Right ventricle myocardium inferior (tissue), 1 donor: ENCODE measurements at regions not wholly inside any gene's neighbourhood (a gene's known extent, or its start where the extent isn't known, plus 50 kb on each side); places are given as distances from the start of the nearest gene placed in this dataset.
"Not testable (repeated sequence)": the region's sequence is repeated elsewhere in the genome, so short reads cannot be mapped to it uniquely, and the experiment has no call there.

Experiments
- ATAC-seq: fragments of 200-7000 bp; cut with Tn5 transposase; one replicate; pipeline ENCODE4 v1.9.1; 2020; ENCODE audit warnings: mild to moderate bottlenecking, moderate library complexity
- DNase-seq: peaks from one replicate; pipeline ENCODE4 v3.0.0; 2021; ENCODE audit errors: missing footprints
- intact Hi-C: fragments of 100-400 bp; cut with DNase I; formaldehyde crosslinking; loops from one replicate; pipeline ENCODE4 v1.11.0; 2022
- donor health status: DM: no; HTN: yes; CAD: no; lungs with severe emphysema.

DNA sequence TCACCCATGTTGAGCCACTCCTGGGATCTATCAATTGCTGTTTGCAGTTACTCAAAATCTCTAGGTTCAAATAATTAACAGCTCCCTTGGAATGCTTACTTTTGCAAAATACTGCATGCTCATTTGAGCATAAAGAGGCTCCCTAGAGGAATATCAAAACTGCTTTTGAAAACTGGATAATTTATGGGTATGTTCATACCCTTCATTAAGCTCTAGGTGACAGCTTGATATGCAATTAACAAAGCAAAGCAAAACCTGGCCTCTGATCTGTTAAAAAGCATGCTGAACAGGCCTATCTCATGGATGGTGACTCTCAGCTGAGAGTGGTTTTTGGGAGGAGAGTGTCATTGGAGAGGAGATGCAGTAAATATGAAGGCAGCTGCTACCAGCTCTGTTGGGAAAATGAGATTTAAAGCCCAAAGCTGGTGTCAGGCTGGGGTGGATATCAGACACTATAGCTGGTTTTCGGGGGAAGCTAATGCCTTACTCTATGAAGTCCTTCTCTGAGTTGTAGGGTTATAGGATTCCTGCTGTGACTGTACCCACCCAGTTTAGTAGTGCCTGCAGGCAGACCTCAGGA, 110.9 kb downstream of the RASSF10 start:
- intact Hi-C loops = loop anchor here (10.0 kb wide), 1 partner anchor 125 kb away; no protein-coding TSS in a partner anchor
- ATAC-seq = no peak
- no peak for DNase-seq

DNA sequence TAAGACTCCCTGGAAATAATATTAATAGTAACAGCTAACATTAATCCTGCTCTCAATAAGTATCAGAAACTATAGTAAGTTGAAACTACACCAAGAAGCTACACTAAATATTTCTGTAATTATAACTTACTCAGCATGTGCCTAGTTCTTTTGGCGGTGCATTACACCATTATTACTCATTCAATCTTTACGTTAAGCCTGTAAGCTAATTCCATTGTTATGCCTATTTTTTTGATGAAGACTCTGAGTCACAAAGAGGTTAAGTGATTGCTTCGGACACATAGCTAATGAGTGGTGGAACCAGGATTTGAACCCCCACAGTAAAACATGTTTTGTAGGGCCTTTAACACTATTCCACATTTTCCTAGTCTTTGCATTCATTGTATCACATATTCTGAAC, 111.6 kb downstream of the RASSF10 start:
- DNase-seq (no peak), ATAC-seq (no peak)
- intact Hi-C loops = no loop called here

DNA sequence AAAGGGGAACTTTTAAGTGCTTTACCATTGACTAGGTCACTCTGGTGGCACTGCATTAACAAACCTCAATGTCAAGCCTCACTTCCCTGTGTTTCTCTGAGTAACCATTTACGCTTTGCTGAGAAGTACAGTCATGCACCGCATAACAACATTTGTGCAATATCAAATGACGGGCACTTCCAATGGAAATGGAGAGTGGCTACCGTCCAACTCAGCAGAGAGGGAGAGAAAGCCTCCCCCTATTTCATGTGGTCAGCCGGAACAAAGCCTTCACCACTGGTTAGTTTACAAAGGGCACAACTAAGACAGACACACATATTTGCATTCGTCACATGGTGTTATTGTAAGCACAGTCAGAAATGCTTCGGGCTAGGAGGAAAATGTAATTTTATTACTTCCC, 117.3 kb downstream of the RASSF10 start:
- ATAC-seq = no peak
- intact Hi-C loops = no loop called here

DNA sequence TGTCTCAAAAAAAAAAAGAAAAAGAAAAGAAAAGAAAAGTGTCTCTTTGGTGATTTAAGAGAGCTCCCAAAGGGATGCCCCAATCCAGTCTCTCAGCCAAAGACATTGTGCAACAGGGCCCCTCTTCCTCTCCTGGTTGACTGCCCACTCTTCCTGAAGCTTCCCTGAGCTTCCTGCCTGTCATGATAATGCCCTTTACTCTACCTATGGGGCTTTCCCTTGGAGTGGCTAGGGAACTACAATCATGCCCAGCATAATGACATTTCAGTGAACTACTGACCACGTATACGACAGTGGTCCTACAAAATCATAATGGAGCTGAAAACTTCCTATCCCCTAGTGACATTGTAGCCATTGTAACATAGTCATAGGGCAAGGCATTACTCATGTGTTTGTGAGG, 118.0 kb downstream of the RASSF10 start:
- no peak for ATAC-seq
- DNase-seq = no peak
- intact Hi-C loops = no loop called here

More for the DNA sequence above, 117.3 kb downstream of the RASSF10 start:
- DNase-seq = no peak

DNA sequence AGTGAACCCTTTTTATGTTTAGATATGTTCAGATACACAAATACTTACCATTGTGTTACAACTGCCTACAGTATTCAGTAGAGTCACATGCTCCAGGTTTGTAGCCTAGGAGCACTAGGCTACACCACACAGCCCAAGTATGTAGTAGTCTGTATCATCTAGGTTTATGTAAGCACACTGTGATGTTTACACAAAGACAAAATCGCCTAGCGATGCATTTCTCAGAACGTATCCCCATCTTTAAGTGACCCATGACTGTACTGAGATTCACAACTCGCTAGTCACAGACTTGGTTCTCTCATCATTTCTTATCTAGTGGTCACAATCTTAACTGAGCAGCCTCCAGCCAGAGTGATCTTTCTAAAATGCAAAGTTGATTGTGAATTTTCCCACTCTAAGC, 119.2 kb downstream of the RASSF10 start:
- intact Hi-C loops = no loop called here
- DNase-seq = no peak
- no peak for ATAC-seq

DNA sequence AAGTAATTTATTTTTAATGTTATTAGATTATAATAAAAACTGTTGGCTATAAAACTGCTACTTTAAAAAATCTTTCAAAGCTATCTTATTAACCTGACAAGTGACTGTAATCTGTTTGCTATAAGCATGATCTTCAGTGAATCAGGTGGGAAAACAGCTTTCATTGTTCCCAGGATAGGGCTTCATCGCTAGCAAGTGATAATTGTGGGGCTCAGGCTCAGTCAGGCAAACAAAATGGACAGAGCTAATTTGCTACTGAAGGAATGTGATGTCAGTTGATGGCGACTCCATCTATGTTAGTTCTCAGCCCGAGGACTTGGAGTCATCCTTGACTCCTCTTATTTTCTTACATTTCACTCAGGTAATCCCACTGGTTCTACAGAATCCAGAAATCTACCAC, 125.0 kb downstream of the RASSF10 start:
- DNase-seq (no peak), ATAC-seq (no peak)
- intact Hi-C loops = no loop called here

DNA sequence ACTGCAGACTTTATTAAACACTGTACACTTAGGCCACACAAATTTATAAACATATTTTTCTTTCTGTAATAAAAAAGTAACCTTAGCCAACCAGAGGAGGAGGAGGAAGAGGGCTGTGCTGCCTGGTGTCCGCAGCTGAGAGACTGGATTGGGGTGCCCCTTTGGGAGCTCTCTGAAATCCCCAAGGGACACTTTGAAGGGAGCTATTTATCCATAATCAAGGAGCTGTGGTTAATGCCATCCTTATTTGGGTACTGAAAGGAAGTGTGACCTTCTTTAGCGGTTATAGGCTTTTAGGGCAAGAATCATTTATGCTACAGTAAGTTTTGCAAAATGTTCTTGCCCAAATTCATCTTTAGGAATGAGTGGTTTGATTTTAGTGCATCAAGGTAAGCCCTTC, 125.8 kb downstream of the RASSF10 start:
- no peak for ATAC-seq
- DNase-seq = no peak
- intact Hi-C loops = no loop called here

DNA sequence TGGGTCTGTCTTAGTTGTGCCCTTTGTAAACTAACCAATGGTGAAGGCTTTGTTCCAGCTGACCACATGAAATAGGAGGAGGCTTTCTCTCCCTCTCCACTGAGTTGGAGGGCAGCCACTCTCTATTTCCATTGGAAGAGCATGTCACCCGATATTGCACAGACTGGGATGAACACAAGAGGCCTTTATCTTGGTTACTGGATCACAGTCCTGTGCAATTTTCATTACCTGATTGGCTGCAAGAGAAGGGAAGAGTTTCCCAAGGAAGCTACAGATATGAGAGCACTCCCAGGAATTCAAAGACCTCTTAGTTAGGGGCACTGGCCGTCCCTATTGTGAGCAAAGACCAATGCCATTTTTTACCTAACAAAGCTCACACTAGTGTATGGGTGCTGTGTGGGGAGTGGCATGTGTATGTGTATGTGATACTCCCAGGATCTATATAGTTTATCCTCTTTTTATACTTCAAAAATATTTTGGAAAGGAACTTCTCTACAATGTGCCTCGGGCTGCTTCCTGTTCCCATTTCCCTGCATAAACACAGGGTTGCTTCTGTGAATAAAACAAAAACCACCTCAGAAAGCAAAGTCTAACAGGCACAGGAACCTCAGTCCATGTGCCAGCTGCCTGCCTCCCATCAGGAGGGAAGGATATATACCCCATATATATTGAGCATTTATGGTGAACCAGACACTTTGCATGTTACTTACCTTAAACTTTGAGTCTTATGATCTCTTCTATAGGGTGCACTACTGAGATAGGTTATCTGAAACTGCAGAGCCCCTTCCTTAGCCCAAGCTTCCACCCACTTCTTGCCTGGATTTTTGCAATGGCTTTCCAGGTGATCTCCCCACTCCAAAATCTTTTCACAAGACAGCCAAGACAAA, 126.5 kb downstream of the RASSF10 start:
- DNase-seq (no peak), ATAC-seq (no peak)
- intact Hi-C loops = no loop called here

DNA sequence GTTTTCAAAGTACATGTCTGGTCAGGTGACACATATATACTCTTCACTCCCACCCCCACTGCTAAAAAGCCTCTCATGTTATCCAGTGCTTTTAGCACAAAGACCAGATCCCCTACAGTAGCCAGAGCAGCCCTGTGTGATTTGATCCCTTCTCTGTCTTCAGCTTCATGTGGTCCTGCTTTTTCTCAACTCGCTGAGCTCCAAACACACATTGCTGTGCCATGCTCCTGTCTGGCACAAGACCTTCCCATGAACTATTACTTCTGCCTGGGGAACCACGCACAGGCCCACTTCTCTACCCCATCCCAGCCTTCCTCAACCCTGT, 127.1 kb downstream of the RASSF10 start:
- ATAC-seq (no peak), DNase-seq (no peak)
- intact Hi-C loops = no loop called here

DNA sequence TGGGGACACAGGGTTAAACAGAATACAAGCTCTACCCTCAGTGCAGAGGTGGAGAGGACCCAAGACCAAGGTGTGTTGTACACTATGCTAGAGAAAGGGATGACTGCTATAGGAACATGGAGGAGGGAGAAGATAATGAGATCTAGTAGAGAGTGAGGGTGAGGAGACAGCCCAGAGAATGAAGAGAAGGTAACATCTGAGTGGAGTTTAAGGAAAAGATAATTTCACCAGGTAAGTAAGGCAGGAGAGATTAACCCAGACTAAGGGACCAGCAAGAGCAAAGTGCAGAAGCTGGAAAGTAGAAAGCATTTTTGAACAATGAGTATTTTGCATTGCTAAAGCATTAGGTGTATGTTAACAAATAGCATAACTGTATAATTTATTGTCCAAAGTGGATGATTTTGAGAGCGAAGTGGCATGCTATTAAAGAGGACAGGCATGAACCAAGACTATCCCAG, 128.8 kb downstream of the RASSF10 start:
- no peak for DNase-seq
- ATAC-seq = no peak
- intact Hi-C loops = no loop called here

DNA sequence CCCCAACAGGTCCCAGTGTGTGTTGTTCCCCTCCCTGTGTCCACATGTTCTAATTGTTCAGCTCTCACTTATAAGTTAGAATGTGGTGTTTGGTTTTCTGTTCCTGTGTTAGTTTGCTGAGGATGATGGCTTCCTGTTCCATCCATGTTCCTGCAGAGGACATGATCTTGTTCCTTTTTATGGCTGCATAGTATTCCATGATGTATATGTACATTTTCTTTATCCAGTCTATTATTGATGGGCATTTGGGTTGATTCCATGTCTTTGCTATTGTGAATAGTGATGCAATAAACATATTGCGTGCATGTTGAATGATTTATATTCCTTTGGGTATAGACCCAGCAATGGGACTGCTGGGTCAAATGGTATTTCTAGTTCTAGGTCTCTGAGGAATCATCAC, 130.0 kb downstream of the RASSF10 start:
- ATAC-seq, DNase-seq, intact Hi-C loops: not testable (repeated sequence)

DNA sequence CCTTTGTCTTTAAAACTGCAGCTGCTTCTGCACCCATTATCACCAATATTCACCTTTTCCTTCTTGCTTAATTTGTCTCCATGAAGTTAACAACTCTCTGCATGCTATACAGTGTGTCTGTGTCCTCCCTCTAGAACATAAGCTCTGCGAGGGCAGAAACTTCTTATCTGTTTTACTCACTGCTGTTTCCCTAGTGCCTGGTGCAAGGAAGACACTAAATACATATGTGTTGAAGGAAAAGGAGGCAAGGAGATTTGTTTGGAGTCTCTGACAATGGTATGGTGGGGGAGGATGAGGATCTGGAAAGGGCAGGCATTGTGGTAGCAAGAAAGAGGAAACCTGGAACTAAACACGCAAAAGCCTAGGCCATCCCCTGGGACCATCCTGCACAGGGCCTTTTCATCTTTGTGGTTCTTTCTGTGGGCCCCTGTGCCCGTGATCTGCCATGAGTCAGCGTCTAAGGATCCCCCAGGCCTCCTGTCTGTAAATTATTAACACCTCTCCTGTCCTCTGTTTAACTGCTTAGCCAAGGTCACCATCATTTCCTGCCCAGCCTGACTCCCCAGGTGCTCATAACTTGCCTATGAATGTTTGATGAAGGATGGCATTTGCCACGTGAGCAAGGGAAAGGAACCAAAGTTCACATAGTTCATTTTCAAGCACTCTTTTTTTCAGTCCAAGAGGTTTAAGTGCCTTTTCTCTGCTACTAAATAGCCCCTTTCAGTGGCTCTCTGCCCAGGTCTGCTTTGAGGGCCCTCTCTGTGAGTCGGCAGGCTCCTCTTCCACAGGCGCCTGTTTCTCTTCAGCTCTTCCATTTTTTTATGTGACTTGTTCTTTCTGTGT, 131.1 kb downstream of the RASSF10 start:
- ATAC-seq (no peak), DNase-seq (no peak)
- intact Hi-C loops = no loop called here

DNA sequence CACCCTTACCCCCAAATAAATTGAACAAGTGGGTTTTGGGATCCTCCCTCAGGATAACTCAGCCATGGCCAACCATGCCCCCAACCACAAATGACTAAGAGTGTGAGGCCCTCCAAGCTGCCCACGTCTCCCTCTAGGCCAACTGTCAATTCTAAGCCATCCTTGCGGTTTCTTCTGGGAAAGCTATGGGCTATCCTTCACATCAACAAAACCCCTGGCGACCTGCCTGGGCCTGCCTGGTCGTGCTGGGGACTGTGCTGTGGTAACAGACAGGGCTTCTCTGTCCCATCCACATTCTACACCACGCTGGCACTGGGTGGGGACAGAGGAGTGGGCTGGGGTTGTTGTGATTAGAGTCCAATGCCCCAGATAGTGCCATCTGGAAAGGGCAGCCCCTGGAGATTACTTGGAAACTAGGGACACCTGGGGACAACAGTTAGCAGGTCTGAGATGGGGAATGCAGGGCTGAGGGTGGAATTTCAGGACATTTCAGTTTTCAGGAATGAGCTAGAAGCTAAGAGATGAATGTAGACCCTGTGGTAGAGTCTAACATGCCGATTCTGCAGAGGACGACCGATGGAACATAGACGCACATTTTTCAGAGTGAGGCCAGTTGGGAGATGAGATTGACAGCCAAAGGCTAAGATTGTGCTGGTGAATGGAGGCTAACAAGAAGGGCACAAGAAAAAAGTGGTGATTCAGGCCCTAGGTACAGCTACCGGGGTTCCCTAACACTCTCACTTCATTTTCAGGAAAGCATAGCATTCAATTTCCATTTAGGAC, 131.9 kb downstream of the RASSF10 start:
- ATAC-seq (no peak), DNase-seq (no peak)
- intact Hi-C loops = no loop called here

DNA sequence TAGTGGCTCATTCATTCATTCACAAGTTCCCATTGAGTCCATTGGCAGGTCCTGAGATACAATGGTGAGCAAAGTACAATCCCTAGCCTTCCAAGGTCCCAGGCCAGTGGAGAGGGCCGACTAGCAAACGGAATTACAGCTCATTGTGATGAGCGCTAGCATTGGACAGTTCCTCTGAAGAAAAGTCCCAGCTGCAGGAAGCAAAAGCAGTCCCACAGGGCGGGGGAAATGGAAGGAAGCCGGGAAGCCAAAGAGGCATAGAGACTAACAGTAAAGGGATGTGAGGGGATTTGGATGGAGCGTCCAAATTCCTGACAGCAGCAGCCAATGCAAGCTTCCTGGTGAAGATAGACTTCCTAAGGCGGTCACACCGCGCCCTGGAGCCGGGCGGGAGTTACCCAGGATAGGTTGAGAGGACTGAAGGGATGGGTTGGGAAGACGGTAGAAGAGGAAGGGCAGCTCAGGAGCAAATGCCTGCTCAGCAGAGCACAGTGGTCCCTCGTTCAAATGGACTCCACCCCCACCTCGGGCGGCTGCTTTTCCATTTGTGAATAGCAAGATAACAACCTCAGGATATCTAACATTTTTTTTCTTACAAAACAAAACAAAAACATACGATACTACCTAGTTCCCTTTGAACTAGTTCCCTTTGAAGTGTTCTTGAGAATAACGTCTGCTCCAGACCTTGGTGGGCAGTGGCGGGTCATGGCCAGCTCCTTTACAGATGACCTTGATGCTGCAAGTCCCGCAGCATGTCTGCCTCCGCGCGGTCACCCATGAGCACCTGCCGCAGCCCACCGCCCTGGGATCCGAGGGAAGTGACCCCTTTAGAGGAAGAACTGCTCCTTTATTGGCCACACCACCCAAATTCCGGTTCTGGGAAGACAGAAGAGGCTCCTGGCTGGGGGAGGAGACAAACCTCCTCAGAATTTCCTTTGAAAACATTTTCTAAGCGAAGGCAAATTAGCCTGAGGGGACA, 132.9 kb downstream of the RASSF10 start:
- no peak for DNase-seq
- intact Hi-C loops = no loop called here
- no peak for ATAC-seq

DNA sequence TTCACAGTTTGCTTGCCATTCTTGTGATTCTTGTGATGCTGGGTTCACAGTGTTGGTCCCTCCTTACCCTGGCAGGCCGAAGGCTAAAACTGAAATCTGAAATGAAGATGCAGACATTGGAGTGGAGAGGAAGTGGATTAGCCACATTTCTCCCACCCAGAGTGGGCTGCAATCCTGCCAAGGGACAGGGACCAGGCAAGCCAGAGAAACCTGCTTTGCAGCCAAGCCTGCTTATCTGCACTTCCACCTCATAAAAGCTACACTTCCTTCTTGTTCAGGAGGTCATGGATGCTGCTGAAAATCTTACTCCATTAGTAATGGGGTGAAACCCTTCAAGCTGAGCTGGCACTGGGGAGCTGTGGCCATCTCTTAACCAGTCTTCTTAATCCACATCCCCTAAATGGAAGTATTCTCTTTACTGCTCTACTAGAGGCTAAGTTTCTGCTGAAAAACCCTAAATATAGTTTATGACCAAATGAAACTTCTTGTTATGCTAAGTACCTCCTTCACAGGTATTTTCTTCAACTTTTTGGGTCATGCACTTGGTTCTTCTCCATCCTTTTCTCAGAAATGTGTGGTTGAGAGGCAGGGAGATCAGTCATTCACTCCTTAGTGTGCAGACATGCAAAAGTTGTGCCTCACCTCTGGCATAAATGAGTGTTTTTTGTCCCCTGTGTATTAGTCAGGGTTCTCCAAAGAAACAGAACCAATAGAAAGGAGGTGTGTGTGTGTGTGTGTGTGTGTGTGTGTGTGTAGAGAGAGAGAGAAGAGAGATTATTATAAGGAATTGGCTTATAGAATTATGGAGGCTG, 133.9 kb upstream of the BMAL1 start:
- intact Hi-C loops = no loop called here

DNA sequence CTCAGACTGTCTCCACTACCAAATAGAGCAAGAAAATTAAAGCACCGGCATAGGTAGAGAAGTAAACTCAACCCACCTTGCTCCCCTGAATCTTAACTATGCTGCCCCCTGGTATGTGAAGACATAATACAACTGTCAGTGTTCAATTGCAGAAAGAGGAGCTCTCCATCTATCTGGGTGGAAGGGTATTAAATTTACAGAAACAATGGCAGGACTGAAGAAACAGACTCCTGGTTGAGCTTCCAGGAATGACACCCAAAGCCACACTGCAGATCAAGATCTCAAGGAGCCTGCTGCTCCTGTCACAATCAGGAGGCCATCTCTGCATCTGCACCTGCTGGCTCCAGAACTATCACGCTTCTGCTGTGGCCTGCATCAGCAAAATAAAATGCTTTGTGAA, 132.1 kb upstream of the BMAL1 start:
- intact Hi-C loops = no loop called here
- ATAC-seq (no peak), DNase-seq (no peak)

More for the DNA sequence above, 133.9 kb upstream of the BMAL1 start:
- DNase-seq = no peak
- ATAC-seq = no peak

DNA sequence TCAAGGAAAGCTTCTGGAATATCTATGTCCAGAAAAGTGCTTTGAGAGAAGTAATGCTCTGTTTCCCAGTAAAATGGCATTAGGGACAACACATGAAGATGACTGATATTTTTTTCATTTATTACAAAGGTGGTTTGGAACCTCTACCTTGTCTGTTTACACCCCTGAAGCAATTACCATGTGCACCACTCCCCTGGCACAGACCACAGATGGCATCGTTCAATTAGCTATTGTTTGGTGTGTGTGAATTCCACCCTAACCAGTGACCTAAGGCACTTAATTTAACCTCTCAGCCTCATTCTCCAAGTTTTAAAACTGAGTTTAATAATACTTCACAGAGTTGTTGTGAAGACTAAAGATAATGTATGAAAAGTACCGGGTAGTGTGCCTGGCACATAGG, 127.6 kb upstream of the BMAL1 start:
- DNase-seq = no peak
- ATAC-seq = no peak
- intact Hi-C loops = loop anchor here (5.0 kb wide), 1 partner anchor 183 kb away; no protein-coding TSS in a partner anchor
